ENCODE measurements at regions not wholly inside any gene's neighbourhood (a gene's known extent, or its start where the extent isn't known, plus 50 kb on each side); places are given as distances from the start of the nearest gene placed in this dataset.
"Not testable (repeated sequence)": the region's sequence is repeated elsewhere in the genome, so short reads cannot be mapped to it uniquely, and the experiment has no call there.

GRCh38 chr5:164224236-164224635 lies 718.8 kb downstream of the MAT2B start:
- DNase-seq, result no peak

GRCh38 chr5:164224772-164225171 lies 719.4 kb downstream of the MAT2B start:
- DNase-seq, result no peak

DNA sequence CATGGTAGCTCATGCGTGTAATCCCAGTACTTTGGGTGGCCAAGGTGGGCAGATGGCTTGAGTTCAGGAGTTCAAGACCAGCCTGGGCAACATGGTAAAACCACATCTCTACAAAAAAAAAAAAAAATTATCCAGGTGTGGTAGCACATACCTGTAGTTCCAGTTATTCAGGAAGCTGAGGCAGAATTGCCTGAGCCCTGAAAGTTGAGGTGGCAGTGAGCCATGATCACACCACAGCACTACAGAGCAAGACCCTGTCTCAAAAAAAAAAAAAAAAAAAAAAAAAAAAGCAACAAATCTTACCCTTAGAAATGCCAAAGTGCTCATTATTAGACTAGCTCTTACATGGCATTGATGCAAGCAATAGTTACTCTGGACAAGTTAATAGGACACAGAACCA lies 724.9 kb downstream of the MAT2B start:
- no peak for DNase-seq

GRCh38 chr5:164233791-164234190 lies 728.4 kb downstream of the MAT2B start:
- DNase-seq, result no peak

DNA sequence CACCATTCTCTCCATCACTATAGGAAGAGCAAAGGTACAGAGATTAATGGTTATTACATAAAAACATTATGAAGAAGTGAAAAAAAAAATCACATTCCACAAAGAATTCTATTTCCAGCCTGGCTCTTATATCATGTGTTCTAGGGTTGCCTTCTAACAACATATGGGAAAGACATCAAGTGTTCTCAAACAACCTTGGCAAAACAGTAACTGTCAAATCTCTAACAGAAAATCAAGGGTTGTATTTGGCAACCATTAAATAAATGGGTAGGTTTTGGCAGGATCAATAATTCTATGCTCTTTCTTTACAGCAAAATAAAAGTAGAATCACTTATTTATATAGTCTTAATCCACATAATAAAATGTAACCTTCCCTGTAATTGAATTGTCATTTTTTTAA lies 728.9 kb downstream of the MAT2B start:
- no peak for DNase-seq

DNA sequence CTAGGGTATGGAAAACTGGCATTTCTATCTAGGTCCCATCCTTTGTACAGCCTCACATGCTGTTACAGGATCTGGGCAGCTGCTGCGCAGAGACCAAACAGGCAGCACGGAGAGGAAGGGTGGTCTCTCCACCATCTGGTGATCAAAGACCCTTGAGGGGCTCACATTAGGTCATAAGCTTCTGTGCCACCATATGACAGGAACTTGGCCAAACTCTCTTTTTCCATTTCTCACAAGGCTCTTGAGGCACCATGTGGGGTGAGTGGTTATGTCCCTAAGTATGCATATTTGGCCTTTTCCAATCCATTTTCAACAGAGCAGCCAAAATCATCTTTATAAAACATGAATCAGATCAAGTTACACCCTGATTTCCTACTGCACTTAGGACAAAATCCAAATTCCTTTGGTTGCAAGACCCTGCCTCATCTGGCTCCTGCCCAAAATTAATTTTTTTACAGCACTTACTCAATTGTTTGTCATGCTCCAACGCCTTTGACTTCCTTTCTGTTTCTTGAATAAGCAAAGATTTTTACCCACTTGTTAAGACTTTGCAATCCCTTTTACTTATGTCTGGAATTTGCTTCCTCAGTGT lies 730.0 kb downstream of the MAT2B start:
- no peak for DNase-seq

GRCh38 chr5:164237486-164237885 lies 732.1 kb downstream of the MAT2B start:
- no peak for DNase-seq

GRCh38 chr5:164251781-164252180 lies 746.4 kb downstream of the MAT2B start:
- DNase-seq, result not testable (repeated sequence)

- DNase-seq, result no peak
Observed at GRCh38 chr5:164253764-164254163, 748.3 kb downstream of the MAT2B start.

DNA sequence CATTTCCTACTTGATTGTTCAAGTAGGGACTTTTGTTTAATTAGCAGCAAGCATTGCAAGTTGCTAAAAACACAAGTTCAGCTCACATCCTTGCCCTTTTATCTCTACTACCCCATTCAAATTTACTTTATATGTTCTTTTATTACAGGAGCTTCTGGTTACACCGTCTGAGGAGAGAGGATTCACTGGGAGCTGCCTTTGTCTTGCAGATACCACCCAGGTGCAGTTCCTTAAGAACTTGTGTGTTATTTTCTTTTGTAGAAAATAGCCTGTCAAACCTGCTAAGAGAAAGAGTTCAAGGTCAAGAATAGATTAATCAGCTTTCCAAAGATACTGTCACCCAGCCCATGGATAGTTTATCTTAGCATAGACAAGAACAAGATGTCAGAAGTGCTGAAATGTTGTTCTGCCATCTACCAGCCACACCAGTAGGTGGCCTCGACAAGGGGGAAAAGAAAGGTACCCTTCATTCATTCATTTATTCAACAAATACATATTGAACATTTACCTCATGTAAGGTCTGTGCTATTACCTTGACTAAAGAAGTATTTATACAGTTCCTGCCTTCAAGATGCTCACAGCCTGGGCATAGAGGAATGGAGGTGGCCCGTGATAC lies 750.3 kb downstream of the MAT2B start:
- DNase-seq, result no peak

- no peak for DNase-seq
Observed at GRCh38 chr5:164256351-164256750, 750.9 kb downstream of the MAT2B start.

- DNase-seq, result no peak
Observed at GRCh38 chr5:164256954-164257353, 751.5 kb downstream of the MAT2B start.

DNA sequence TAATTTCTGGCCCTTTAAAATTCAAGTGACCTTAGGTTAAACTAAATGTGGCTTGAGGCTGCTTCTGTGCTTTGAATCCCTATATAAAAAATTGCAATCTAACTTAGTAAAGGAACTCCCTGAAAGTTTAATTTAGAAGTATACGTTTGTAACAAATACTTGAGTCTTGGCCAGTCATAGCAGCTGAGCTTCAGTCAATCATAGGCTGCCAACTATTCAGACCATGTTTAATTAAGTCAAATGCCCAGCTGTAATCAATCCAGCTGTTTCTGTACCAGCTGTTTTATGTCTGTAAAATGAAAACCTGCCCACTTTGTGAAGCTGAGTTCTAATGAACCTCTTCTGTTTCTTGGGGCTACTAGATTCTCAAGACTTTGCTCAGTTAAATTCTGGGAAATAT lies 760.1 kb downstream of the MAT2B start:
- DNase-seq, result no peak

GRCh38 chr5:164266571-164266970 lies 761.2 kb downstream of the MAT2B start:
- no peak for DNase-seq

DNA sequence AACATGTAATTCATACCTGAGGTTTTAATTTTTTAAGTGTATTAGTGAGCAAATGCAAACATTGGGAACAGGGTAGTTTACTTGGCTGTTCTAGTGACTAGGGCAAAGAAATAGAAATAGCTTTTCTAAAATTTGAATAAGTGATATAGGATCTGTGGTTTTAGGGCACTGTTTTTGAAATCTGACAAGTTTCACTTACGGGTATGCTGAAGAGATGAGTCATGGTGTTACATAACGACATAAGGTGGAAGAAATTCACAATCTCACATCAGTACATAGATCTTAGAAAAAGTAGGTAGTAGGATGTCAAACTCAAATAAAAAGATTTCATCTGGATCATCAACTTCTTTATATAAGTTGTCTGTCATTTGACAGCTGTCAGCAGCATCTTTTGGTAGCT lies 772.3 kb downstream of the MAT2B start:
- no peak for DNase-seq

- no peak for DNase-seq
Observed at GRCh38 chr5:164289526-164289925, 784.1 kb downstream of the MAT2B start.

GRCh38 chr5:164296603-164297080 lies 791.2 kb downstream of the MAT2B start:
- DNase-seq, result no peak

DNA sequence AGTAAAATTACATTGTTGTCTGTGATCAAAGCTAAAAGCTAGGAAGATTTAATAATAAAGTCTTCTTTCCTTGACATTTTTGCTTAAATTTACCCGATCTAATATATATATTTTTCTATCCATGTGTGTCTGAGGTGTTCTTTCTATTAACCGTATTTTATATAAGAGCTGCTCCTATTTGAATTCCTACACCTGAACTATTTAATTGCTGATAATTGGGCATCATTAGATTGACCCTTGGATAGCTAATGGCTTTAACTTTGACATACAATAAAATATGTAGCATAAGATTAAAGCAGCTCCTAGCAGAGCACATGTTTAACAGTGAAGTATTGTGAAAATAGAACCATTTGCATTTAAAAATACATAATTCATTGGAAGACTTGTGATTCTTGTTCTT lies 792.7 kb downstream of the MAT2B start:
- no peak for DNase-seq

DNA sequence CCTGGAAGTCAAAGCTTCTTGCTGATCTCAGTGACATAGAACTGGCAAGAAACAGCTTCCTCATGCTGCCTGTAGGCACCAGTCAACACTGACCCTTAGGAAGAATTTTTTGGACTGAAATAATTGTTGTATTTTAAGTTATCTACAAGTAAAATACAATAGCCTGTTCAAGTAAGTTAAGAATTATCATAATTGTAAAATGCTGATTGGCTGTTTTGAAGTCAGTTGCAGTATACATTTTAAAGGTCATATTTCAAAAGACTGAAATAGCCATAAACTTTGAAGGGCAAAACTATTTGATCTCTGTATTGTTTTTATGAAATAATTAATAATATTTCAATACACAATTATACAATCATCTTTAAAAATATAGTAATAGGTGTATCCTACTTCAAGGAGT lies 794.9 kb downstream of the MAT2B start:
- no peak for DNase-seq

GRCh38 chr5:164301136-164301535 lies 795.7 kb downstream of the MAT2B start:
- no peak for DNase-seq

DNA sequence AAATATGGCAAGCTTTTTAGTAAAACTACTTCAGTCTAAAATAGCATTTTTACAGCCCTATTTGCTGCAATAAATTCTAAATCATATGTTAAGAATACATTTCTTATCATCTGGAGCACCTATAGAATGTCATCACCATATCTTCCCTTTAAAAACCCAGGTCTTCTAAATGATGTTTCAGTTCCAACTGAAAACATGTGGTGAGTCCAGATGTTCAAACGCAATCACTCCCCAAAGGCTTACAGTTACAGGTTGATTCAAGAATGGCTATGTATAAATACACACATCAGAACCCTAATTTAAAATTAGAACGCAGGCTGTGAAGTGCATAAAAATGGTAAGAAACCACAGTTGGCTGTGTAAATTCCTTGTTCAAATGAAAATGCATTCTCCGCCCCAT lies 796.3 kb downstream of the MAT2B start:
- no peak for DNase-seq

DNA sequence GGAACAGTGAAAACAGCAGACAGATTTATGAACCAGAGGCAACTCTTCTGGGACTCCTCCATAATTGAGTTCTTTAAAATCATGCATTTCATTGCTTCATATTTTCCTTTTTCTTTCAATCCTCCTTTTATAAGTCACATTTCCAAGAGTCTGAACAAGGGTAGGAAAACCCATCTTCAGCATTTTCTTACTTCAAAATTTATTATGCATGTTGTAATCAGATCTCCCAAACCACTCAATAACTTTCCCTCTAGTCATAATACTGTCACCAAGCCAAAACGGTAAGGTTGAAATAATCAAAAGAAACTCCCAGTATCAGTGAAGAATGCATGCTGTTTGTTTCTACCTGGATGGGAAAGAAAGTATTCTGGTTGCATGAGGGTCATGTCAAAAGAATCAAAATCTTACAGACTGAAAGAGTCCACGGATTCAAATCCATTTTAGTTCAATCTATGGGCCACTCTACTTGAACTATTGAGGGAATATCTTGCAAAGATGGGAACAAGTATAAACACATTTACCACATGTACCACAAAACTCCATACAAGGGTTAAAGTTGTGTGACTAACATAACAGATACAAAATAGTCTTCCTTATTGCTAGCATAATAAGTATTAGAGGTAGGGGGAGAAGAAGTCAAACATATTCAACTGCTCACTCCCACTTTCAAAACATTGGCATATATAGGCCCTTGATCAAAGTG lies 797.3 kb downstream of the MAT2B start:
- no peak for DNase-seq

DNA sequence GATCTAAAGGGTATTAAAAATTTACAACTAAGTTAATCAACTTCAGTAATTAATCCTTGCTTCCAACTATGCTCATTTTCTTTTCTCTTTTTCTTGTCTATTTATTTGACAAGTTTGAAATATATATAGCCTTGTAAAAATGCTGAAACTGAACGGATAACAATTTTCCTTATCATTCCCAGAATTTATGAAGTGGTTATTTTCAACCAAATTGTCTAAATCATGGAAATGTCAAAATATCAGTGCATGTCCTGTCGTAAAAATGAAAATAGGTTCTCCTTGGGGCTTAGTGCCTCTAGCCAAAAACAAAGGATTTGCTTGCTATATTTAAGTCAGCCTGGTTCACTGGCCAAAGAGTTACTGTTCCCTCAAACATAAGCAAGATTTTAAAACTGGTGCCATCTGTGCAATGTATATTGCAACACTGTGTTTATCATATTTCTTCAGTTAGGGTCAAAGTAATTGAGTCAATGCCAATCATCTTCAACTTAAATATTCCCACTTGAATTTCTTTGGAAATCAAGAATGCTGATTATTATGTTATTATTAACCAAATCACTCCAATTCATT lies 798.3 kb downstream of the MAT2B start:
- DNase-seq, result no peak

DNA sequence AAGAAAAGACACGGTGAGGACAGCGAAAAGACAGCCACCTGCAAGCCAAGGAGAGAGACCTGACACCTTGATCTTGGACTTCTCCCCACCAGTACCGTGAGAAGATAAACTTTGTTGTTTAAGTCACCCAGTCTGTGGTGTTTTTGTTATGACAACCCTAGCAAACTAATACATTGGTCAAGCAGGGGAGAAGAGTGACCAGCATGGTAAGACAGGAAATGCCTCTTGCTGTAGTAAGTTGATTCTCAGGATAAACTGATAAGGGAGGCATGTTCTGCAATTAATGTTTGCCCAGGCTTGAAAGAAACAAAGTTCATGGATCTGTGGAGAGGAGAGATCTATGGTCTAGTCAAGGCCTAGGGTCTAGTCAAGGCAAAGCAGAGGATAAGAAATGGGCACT lies 801.2 kb downstream of the MAT2B start:
- no peak for DNase-seq
